Body of pancreas (tissue), 4 donors: ENCODE measurements at regions not wholly inside any gene's neighbourhood (a gene's known extent, or its start where the extent isn't known, plus 50 kb on each side); places are given as distances from the start of the nearest gene placed in this dataset.

ENCODE experiments used
- POLR2A ChIP-seq, 3 donors: fragments of 450-650 bp; IDR thresholded peaks; one replicate each; pipeline ENCODE4 v1.6.1; 2016; ENCODE audit warnings: antibody characterized with exemption in 3 of 3, mild to moderate bottlenecking in 2 of 3
- TF ChIP-seq, protein P1 (sequence below), 7 experiments: fragments of 450-650 bp in 4 of 7; fragments of 200-600 bp in 3 of 7; sonication (generic) in 3 of 7; IDR thresholded peaks; one replicate each; pipeline ENCODE4 v1.5.1; 2016 to 2019; ENCODE audit warnings: antibody characterized with exemption in 7 of 7

DNA sequence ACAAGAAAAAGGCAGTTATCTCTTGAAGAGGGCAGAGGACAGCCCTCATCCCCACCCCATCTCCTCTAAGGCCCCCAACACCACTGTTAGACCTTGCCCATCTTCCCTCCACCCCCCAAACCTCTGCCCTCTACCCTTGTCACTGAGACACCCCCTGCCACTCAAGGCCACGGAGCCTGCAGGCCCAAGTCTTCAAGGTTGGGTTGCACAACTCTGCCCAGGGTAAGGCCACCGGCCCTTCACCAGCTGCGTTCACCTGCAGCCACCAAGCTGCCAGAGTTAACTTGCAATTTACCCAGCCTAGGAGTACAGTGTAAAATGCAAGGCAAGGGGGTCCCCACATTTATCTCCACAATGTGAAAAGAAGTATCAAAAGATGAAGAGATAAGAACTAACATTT is 128.7 kb upstream of the PKDCC start:
- TF ChIP-seq, protein P1, sequence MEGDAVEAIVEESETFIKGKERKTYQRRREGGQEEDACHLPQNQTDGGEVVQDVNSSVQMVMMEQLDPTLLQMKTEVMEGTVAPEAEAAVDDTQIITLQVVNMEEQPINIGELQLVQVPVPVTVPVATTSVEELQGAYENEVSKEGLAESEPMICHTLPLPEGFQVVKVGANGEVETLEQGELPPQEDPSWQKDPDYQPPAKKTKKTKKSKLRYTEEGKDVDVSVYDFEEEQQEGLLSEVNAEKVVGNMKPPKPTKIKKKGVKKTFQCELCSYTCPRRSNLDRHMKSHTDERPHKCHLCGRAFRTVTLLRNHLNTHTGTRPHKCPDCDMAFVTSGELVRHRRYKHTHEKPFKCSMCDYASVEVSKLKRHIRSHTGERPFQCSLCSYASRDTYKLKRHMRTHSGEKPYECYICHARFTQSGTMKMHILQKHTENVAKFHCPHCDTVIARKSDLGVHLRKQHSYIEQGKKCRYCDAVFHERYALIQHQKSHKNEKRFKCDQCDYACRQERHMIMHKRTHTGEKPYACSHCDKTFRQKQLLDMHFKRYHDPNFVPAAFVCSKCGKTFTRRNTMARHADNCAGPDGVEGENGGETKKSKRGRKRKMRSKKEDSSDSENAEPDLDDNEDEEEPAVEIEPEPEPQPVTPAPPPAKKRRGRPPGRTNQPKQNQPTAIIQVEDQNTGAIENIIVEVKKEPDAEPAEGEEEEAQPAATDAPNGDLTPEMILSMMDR (IDR thresholded peaks at IDR 0.05): no peak
- TF ChIP-seq POLR2A (IDR thresholded peaks at IDR 0.05): no peak
